ENCODE measurements at regions not wholly inside any gene's neighbourhood (a gene's known extent, or its start where the extent isn't known, plus 50 kb on each side); places are given as distances from the start of the nearest gene placed in this dataset.
A peak's percentile ranks its signal among the peaks of the same experiment; 100 is the strongest.

GRCh38 chr10:33708561-33708960, 374.1 kb upstream of the NRP1 start:
- H3K27ac ChIP-seq (replicated peaks): no peak overlapping the region
- no peaks in the 10 kb centered on the region for H3K36me3 ChIP-seq
- intact Hi-C loops (cut with micrococcal nuclease): no loop called here
- TF ChIP-seq, protein P1, sequence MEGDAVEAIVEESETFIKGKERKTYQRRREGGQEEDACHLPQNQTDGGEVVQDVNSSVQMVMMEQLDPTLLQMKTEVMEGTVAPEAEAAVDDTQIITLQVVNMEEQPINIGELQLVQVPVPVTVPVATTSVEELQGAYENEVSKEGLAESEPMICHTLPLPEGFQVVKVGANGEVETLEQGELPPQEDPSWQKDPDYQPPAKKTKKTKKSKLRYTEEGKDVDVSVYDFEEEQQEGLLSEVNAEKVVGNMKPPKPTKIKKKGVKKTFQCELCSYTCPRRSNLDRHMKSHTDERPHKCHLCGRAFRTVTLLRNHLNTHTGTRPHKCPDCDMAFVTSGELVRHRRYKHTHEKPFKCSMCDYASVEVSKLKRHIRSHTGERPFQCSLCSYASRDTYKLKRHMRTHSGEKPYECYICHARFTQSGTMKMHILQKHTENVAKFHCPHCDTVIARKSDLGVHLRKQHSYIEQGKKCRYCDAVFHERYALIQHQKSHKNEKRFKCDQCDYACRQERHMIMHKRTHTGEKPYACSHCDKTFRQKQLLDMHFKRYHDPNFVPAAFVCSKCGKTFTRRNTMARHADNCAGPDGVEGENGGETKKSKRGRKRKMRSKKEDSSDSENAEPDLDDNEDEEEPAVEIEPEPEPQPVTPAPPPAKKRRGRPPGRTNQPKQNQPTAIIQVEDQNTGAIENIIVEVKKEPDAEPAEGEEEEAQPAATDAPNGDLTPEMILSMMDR (IDR thresholded peaks at IDR 0.05; ENCODE audit: borderline replicate concordance): no peak
- no peaks in the 10 kb centered on the region for H3K27me3 ChIP-seq (ENCODE audit: low read depth)
- no peak overlapping the region for H3K4me3 ChIP-seq
- no peak for DNase-seq
- H3K4me1 ChIP-seq: peaks cover 25% of the 10 kb centered on the region
- H3K9me3 ChIP-seq (replicated peaks): no peaks in the 10 kb centered on the region

DNA sequence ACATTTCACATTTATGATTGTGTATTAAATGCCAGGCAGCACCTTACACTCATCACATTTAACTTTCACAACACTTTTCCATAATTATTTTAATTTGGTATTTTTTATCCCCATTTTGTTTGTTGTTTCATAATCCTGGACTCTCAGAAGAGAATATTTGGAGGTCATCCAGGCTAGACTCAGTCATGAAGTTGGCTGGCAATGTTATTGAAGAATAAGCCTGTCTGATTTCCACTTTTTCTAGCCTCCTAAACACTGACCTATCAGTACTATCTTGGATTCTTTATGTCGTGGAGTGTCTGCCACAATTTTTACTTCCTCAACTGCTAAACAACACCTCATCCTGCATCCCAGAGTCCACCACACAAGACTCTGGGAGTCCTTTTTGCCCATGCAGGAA, 372.3 kb upstream of the NRP1 start:
- no peaks in the 10 kb centered on the region for H3K9me3 ChIP-seq (replicated peaks)
- H3K36me3 ChIP-seq: no peaks in the 10 kb centered on the region
- H3K4me3 ChIP-seq: no peak overlapping the region
- peak overlapping the region; percentile 32 for H3K27ac ChIP-seq (replicated peaks)
- intact Hi-C loops (cut with micrococcal nuclease): no loop called here
- TF ChIP-seq, protein P1 (IDR thresholded peaks at IDR 0.05; ENCODE audit: borderline replicate concordance): no peak
- no peaks in the 10 kb centered on the region for H3K27me3 ChIP-seq (ENCODE audit: low read depth)
- DNase-seq: no peak
- peaks cover 29% of the 10 kb centered on the region for H3K4me1 ChIP-seq

DNA sequence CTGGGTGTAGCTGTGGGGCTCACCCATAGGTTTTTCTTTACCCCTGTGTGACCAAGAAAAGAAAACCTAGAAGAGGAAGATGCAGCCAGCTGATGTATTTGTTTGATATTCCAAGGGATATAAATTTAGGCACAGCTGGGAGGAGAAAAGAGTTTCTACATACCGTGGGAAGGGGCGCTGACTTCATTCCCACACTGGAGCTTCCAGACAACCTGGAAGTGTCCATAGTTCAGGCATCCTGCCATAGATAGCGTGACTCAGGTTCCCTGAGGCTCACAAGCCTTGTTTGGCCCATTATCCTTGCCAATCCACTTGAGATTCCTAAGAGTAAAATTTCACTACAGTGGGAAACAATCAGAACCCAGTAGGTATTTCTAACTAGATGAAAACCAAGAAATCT, 371.7 kb upstream of the NRP1 start:
- Histone ChIP-seq H3K27ac (replicated peaks) (peak overlapping the region; percentile 32), H3K27me3 (ENCODE audit: low read depth) (no peaks in the 10 kb centered on the region), H3K9me3 (replicated peaks) (no peaks in the 10 kb centered on the region), H3K36me3 (no peaks in the 10 kb centered on the region), H3K4me3 (no peak overlapping the region), H3K4me1 (peaks cover 29% of the 10 kb centered on the region)
- no peak for DNase-seq
- intact Hi-C loops (cut with micrococcal nuclease): no loop called here
- TF ChIP-seq, protein P1 (IDR thresholded peaks at IDR 0.05; ENCODE audit: borderline replicate concordance): no peak

GRCh38 chr10:33704214-33704830, 369.9 kb upstream of the NRP1 start:
- H3K36me3 ChIP-seq: no peaks in the 10 kb centered on the region
- H3K4me3 ChIP-seq: no peak overlapping the region
- no peaks in the 10 kb centered on the region for H3K27me3 ChIP-seq (ENCODE audit: low read depth)
- DNase-seq: no peak
- H3K27ac ChIP-seq (replicated peaks): no peak overlapping the region
- peaks cover 29% of the 10 kb centered on the region for H3K4me1 ChIP-seq
- TF ChIP-seq, protein P1 (IDR thresholded peaks at IDR 0.05; ENCODE audit: borderline replicate concordance): no peak
- no peaks in the 10 kb centered on the region for H3K9me3 ChIP-seq (replicated peaks)
- intact Hi-C loops (cut with micrococcal nuclease): no loop called here

- intact Hi-C loops (cut with micrococcal nuclease): no loop called here
- TF ChIP-seq, protein P1 (IDR thresholded peaks at IDR 0.05; ENCODE audit: borderline replicate concordance): no peak
- no peaks in the 10 kb centered on the region for H3K27me3 ChIP-seq (ENCODE audit: low read depth)
- no peaks in the 10 kb centered on the region for H3K36me3 ChIP-seq
- H3K4me3 ChIP-seq: no peak overlapping the region
- peaks cover 29% of the 10 kb centered on the region for H3K4me1 ChIP-seq
- H3K9me3 ChIP-seq (replicated peaks): no peaks in the 10 kb centered on the region
- DNase-seq: no peak
- H3K27ac ChIP-seq (replicated peaks): no peak overlapping the region
Measured at GRCh38 chr10:33703501-33704213, 369.2 kb upstream of the NRP1 start.

Measured in left ventricle myocardium inferior (tissue), 1 donor.